ENCODE measurements at regions not wholly inside any gene's neighbourhood (a gene's known extent, or its start where the extent isn't known, plus 50 kb on each side); places are given as distances from the start of the nearest gene placed in this dataset.

GRCh38 chr9:116073826-116074225 lies 79.8 kb upstream of the PAPPA start:
- H3K27me3 ChIP-seq (ENCODE audit: insufficient read depth, low read depth), result no peaks in the 10 kb centered on the region
- H3K79me2 ChIP-seq (ENCODE audit: insufficient read depth, low read depth), result no peaks in the 10 kb centered on the region
- no peak overlapping the region for H3K4me2 ChIP-seq
- no peak overlapping the region for H3K9ac ChIP-seq
- H4K20me1 ChIP-seq (ENCODE audit: insufficient read depth), result no peaks in the 10 kb centered on the region
- no peaks in the 10 kb centered on the region for H3K36me3 ChIP-seq (ENCODE audit: insufficient read depth)
- no peak overlapping the region for H3K27ac ChIP-seq
- H3K4me3 ChIP-seq (IDR thresholded peaks at IDR 0.05; ENCODE audit: insufficient read depth, low read depth, low read length), result no peak overlapping the region
- no peak overlapping the region for H2AFZ ChIP-seq (ENCODE audit: low read depth)
- H3K4me1 ChIP-seq (ENCODE audit: low read depth, poor library complexity, severe bottlenecking), result no peaks in the 10 kb centered on the region
- TF ChIP-seq CTCF (conservative IDR thresholded peaks at IDR 0.05; ENCODE audit: low read depth, low read length), result no peak

- no peak overlapping the region for H3K27ac ChIP-seq
- H3K4me3 ChIP-seq (IDR thresholded peaks at IDR 0.05; ENCODE audit: insufficient read depth, low read depth, low read length), result no peak overlapping the region
- no peaks in the 10 kb centered on the region for H3K36me3 ChIP-seq (ENCODE audit: insufficient read depth)
- no peaks in the 10 kb centered on the region for H3K79me2 ChIP-seq (ENCODE audit: insufficient read depth, low read depth)
- H2AFZ ChIP-seq (ENCODE audit: low read depth), result no peak overlapping the region
- no peak overlapping the region for H3K9ac ChIP-seq
- TF ChIP-seq CTCF (conservative IDR thresholded peaks at IDR 0.05; ENCODE audit: low read depth, low read length), result no peak
- no peak overlapping the region for H3K4me2 ChIP-seq
- no peaks in the 10 kb centered on the region for H3K27me3 ChIP-seq (ENCODE audit: insufficient read depth, low read depth)
- H4K20me1 ChIP-seq (ENCODE audit: insufficient read depth), result no peaks in the 10 kb centered on the region
- H3K4me1 ChIP-seq (ENCODE audit: low read depth, poor library complexity, severe bottlenecking), result no peaks in the 10 kb centered on the region
Observed at GRCh38 chr9:116074658-116075057, 78.9 kb upstream of the PAPPA start.

GRCh38 chr9:116075191-116075590 lies 78.4 kb upstream of the PAPPA start:
- no peak overlapping the region for H3K4me3 ChIP-seq (IDR thresholded peaks at IDR 0.05; ENCODE audit: insufficient read depth, low read depth, low read length)
- no peaks in the 10 kb centered on the region for H3K27me3 ChIP-seq (ENCODE audit: insufficient read depth, low read depth)
- no peaks in the 10 kb centered on the region for H3K36me3 ChIP-seq (ENCODE audit: insufficient read depth)
- H3K79me2 ChIP-seq (ENCODE audit: insufficient read depth, low read depth), result no peaks in the 10 kb centered on the region
- no peak overlapping the region for H3K9ac ChIP-seq
- no peaks in the 10 kb centered on the region for H3K4me1 ChIP-seq (ENCODE audit: low read depth, poor library complexity, severe bottlenecking)
- H2AFZ ChIP-seq (ENCODE audit: low read depth), result no peak overlapping the region
- H4K20me1 ChIP-seq (ENCODE audit: insufficient read depth), result no peaks in the 10 kb centered on the region
- no peak for TF ChIP-seq CTCF (conservative IDR thresholded peaks at IDR 0.05; ENCODE audit: low read depth, low read length)
- H3K27ac ChIP-seq, result no peak overlapping the region
- H3K4me2 ChIP-seq, result no peak overlapping the region

- H3K79me2 ChIP-seq (ENCODE audit: insufficient read depth, low read depth), result no peaks in the 10 kb centered on the region
- no peak overlapping the region for H3K27ac ChIP-seq
- H4K20me1 ChIP-seq (ENCODE audit: insufficient read depth), result no peaks in the 10 kb centered on the region
- H3K27me3 ChIP-seq (ENCODE audit: insufficient read depth, low read depth), result no peaks in the 10 kb centered on the region
- H3K36me3 ChIP-seq (ENCODE audit: insufficient read depth), result no peaks in the 10 kb centered on the region
- H3K9ac ChIP-seq, result no peak overlapping the region
- TF ChIP-seq CTCF (conservative IDR thresholded peaks at IDR 0.05; ENCODE audit: low read depth, low read length), result no peak
- H3K4me1 ChIP-seq (ENCODE audit: low read depth, poor library complexity, severe bottlenecking), result no peaks in the 10 kb centered on the region
- H3K4me2 ChIP-seq, result no peak overlapping the region
- H2AFZ ChIP-seq (ENCODE audit: low read depth), result no peak overlapping the region
- no peak overlapping the region for H3K4me3 ChIP-seq (IDR thresholded peaks at IDR 0.05; ENCODE audit: insufficient read depth, low read depth, low read length)
Observed at GRCh38 chr9:116078640-116079039, 75.0 kb upstream of the PAPPA start.

- TF ChIP-seq CTCF (conservative IDR thresholded peaks at IDR 0.05; ENCODE audit: low read depth, low read length), result no peak
- H3K36me3 ChIP-seq (ENCODE audit: insufficient read depth), result no peaks in the 10 kb centered on the region
Observed at GRCh38 chr9:116080561-116080960, 73.0 kb upstream of the PAPPA start.

More at GRCh38 chr9:116080561-116080960, 73.0 kb upstream of the PAPPA start:
- H3K79me2 ChIP-seq (ENCODE audit: insufficient read depth, low read depth), result no peaks in the 10 kb centered on the region
- no peak overlapping the region for H3K9ac ChIP-seq
- no peak overlapping the region for H3K4me3 ChIP-seq (IDR thresholded peaks at IDR 0.05; ENCODE audit: insufficient read depth, low read depth, low read length)
- H4K20me1 ChIP-seq (ENCODE audit: insufficient read depth), result no peaks in the 10 kb centered on the region
- H3K4me1 ChIP-seq (ENCODE audit: low read depth, poor library complexity, severe bottlenecking), result no peaks in the 10 kb centered on the region
- no peaks in the 10 kb centered on the region for H3K27me3 ChIP-seq (ENCODE audit: insufficient read depth, low read depth)
- no peak overlapping the region for H3K27ac ChIP-seq
- H2AFZ ChIP-seq (ENCODE audit: low read depth), result no peak overlapping the region
- no peak overlapping the region for H3K4me2 ChIP-seq
